HG03039 (cell line): ENCODE measurements at regions not wholly inside any gene's neighbourhood (a gene's known extent, or its start where the extent isn't known, plus 50 kb on each side); places are given as distances from the start of the nearest gene placed in this dataset.
"Not testable (repeated sequence)": the region's sequence is repeated elsewhere in the genome, so short reads cannot be mapped to it uniquely, and the experiment has no call there.

Source experiments
- ATAC-seq: cut with Tn5 transposase; IDR thresholded peaks from one replicate; pipeline ENCODE4 v1.9.1; 2021; ENCODE audit warnings: mild to moderate bottlenecking, moderate library complexity; ENCODE audit not compliant: unreplicated experiment

DNA sequence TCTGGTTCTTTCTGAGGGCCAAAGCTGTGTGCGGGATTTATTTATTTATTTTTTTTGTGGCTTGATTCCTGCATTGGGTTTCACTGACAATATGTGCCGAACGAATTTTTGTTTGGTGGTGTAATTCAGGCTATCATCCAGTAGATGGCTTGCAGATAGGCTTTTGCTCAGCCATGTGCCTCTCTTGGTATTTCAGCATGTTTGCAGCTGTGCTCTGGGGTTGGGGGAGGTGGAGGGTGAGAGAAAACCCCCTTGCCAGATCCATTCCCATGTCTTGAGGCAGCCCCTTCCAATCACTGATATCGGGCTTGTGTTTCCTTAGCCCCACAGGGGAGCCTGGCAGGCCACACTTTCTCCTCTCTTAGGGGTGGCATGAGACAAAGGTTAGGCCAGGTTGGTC lies 302.4 kb downstream of the PTGER3 start:
- ATAC-seq, result no peak

DNA sequence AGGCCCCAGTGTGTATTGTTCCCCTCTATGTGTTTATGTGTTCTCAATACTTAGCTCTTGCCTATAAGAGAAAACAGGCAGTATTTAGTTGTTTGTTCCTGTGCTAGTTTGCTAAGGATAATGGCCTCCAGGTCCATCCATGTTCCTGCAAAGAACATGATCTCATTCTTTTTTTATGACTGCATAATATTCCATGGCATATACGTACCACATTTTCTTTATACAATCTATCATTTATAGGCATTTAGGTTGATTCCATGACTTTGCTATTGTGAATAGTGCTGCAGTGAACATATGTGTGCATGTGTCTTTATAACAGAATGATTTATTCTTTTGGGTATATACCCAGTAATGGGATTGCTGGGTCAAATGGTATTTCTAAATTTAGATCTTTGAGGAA lies 301.6 kb downstream of the PTGER3 start:
- ATAC-seq, result not testable (repeated sequence)

DNA sequence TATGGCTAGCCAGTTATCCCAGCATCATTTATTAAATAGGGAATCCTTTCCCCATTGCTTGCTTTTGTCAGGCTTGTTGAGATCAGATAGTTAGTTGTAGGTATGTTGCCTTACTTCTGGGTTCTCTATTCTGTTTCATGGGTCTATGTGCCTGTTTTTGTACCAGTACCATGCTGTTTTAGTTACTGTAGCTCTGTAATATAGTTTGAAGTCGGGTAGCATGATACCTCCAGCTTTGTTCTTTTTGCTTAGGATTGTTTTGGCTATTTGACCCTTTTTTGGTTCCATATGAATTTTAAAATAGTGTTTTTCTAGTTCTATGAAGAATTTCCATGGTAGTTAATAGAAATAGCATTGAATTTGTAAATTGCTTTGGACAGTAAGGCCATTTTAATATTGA lies 300.5 kb downstream of the PTGER3 start:
- not testable (repeated sequence) for ATAC-seq

DNA sequence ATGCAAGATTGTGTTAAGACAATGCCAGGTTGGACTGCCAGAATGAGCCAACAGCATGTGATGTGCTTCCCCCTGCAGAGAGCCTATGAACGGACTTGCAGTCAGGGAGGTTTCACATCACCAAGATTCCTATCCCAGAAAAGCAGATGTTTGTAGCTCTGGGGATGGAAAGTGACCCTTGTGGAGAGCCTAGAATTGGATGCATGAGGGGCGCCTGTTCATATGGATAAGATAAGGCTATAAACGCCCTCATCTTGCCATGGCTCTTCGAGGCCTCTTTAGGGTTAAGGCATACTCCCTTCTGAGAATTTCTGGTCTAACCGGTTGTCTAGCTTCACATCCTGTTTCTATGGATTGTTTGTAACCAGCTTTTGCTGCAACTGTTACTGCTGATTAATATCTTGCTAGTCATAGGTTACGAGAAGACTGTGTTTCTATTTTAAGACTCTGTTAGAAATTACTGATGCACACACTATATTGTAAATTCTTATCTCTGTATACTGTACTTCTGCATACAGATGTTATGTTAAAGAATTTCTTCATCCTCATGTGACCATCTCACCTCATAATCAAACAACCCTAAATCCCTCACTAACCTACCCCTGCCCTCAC lies 295.8 kb downstream of the PTGER3 start:
- not testable (repeated sequence) for ATAC-seq

- no peak for ATAC-seq
Observed at GRCh38 chr1:70754701-70755100, 292.9 kb downstream of the PTGER3 start.

DNA sequence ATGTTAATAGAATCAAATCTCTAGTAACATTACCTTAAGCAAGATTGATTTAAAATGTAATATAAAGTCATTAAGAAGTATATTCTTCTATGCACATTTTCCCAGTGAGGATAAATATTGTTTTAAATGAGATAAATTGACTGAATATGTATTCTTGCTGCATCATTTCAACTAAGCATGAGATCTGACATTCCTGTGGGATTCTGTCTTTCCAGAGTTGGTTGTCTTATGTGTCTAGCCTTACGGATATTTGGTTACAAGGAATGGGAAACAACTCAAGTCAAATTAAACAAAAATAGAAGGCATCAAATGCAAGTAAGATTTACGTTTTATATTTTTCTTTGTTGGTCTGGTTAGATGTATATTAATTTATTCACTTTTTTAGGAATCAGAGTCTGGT lies 287.5 kb downstream of the PTGER3 start:
- no peak for ATAC-seq

GRCh38 chr1:70762386-70762785 lies 285.2 kb downstream of the PTGER3 start:
- ATAC-seq, result no peak

DNA sequence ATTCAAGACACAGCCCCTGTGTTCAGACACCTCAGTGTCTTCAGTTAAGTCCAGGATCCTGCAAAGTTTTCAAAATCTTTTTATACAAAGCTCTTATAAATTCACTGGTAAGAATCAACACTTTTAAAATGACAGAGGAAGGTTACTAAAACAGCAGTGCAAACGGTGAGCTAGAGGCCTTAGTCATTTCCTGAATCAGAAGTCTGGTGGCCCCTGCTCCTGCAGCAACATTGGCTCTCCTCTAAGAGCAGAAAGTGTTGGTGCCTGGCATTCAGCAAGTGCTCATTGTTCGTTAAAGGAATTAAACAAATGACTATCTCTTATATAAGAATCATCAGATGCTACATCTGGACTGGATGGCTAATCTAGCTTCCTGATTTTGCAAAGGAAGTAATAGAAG lies 282.9 kb downstream of the PTGER3 start:
- ATAC-seq, result no peak

DNA sequence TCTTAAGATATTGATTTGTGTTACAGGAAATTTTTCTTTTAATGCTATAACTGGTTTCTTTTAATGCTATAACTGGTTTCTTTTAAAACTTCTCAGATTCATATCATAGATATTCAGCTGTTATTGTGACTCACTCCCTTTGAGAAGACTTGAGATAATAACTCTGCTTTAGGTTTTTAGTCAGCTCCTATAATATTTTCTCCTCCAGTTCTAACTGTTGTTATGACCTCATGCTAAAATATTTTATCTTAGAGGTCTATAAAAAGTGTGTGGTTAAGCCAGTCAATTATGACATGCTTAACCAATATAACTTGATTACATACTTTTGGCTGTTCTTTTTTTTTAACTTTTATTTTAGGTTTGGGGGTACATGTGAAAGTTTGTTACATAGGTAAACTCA lies 280.2 kb downstream of the PTGER3 start:
- no peak for ATAC-seq

DNA sequence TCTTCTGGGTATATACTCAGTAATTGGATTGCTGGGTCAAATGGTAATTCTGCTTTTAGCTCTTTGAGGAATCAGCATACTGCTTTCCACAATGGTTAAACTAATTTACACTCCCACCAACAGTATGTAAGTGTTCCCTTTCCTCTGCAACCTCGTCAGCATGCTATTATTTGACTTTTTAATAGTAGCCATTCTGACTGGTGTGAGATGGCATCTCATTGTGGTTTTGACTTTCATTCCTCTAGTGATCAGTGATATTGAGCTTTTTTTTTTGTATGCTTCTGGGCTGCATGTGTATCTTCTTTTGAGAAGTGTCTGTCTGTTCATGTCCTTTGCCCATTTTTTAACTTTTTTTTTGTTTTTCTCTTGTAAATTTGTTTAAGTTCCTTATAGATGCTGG lies 279.4 kb downstream of the PTGER3 start:
- ATAC-seq, result no peak

GRCh38 chr1:70778056-70778762 lies 269.4 kb downstream of the PTGER3 start:
- no peak for ATAC-seq

DNA sequence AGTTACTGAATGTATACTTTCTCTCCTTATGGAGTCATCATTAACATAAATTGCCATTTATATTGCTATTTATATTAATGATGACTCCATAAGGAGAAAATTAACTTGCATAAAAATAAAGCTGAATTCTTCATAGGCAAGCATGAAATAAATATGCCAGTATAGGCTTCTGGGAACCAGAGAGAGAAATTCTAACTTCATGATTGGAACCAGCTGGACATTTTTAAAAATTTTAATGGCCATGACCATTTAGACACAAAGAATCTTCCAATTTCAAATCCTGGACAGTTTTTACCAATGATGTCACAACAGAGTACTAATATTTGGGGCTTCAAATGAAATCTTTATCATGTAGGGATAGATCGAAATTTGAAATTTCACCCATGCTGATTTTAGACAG lies 268.7 kb downstream of the PTGER3 start:
- no peak for ATAC-seq

DNA sequence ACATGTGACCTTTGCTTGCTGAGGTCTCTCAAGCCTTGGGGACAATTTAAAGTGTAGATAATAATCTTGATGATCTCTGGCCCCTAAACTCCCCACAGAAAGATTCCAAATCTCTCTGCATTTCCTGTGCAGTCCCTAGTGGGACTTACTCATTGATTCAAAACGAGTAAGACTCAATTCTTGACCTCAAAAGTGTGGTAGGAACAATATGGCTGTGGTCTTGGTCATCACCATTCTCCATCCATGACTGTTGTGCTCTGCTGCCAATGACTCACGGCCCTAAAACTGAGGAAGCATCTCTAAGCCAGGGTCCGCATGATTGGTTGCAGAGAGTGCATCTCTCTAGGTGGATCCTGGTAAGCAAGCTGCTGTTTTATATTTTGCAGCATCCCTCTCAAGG lies 268.0 kb downstream of the PTGER3 start:
- no peak for ATAC-seq

DNA sequence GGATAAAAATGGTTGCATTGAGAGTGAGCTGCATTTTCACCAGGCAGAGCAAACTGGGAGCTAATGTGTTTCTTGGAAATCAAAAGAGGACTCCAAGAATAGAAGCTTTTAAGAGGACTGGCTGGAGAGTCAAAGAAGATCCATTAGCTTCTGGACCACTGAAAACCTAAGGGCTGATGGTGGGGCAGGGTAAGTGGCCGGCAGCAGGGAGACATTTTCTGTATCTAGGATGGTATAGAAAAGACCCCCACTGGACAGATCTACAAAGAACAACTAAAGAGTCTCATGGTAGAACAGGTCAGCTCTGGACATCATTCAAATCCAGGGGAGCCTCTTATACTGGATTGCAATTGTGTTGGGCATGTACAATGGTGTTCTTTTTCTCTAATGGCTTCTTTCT lies 262.3 kb downstream of the PTGER3 start:
- ATAC-seq, result no peak

GRCh38 chr1:70790232-70790923 lies 257.2 kb downstream of the PTGER3 start:
- ATAC-seq, result no peak

DNA sequence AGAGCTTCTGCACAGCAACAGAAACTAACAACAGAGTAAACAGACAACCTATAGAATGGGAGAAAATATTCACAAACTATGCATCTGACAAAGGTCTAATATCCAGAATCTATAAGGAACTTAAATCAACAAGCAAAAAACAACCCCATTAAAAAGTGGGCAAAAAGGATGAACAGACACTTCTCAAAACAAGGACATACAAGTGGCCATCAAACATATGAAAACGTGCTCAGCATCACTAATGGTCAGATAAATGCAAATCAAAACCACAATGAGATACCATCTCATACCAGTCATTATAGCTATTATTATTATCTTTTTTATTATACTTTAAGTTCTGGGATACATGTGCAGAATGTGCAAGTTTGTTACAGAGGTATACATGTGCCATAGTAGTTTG lies 252.6 kb downstream of the PTGER3 start:
- not testable (repeated sequence) for ATAC-seq

- ATAC-seq, result not testable (repeated sequence)
Observed at GRCh38 chr1:70796298-70796697, 251.3 kb downstream of the PTGER3 start.

DNA sequence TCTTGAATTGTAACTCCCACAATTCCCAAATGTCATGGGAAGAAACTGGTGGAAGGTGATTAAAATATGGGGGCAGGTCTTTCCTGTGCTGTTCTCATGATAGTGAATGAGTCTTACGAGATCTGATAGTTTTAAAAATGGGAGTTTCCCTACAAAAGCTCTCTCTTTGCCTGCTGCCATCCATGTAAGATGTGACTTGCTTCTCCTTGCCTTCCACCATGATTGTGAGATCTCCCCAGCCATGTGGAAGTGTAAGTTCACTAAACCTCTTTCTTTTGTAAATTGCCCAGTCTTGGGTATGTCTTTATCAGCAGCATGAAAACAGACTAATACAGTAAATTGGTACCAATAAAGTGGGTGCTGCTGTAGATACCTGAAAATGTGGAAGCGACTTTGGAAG lies 245.0 kb downstream of the PTGER3 start:
- not testable (repeated sequence) for ATAC-seq

DNA sequence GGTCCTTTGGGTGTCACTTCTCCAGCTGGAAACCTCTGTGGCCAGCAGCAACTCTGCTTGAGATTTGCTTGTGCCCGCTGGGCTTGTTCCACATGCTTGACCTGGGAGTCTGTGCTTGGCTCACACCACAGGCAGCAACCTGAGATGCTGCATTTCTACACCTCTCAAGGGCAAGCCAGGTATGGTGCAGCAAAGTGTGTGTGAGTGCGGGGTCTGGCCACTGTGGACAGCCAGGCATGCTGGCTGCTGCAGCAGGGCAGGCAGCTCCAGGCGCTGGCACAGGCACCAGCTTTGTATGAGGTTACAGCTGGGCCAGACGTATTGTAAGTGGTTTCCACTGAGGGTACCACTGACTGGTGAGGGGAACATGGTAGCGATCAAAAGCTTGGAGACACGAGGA lies 242.0 kb downstream of the PTGER3 start:
- no peak for ATAC-seq

- no peak for ATAC-seq
Observed at GRCh38 chr1:70807088-70807664, 240.4 kb downstream of the PTGER3 start.

DNA sequence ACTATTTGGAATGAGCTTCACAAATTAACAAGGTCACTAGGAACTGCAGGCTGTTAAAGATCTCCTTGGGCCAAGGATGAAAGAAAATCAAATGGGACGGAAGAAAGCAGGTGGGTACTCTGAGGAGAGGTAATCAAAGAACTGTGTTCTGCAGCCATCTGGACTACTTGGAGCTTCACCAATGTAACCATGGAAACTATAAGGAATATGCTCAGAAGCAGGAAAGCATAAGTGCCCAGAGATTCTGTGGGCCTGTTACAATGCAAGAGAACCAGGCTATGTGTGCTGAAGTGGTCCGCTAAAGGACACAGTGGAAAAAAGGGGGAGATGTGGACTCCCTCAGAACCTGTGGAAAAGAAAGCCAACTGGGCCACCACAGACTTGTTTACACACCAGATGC lies 238.5 kb downstream of the PTGER3 start:
- ATAC-seq, result no peak

DNA sequence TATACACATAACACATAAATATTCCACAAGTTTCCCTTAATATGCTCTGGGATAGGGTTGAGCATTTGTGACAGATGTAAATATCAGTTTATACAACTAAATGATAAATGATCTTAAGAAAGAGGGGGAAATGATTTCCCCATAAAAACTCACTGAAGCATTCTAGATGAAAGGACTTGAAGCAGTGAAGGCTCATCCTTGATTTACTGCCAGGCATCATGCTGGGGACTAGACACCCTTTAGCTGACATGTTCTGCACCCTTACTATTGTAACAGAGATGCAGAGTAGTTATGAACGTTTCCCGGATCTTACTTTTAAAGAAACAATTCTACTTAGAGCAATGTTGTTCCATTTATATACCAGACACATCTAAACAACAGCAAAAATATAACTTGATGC lies 235.8 kb downstream of the PTGER3 start:
- no peak for ATAC-seq
